Lower leg skin (tissue), 3 donors: ENCODE measurements at regions not wholly inside any gene's neighbourhood (a gene's known extent, or its start where the extent isn't known, plus 50 kb on each side); places are given as distances from the start of the nearest gene placed in this dataset.

ENCODE experiments used
- POLR2A ChIP-seq, 2 donors: fragments of 450-650 bp; IDR thresholded peaks; one replicate each; pipeline ENCODE4 v1.6.1; 2016 to 2017; ENCODE audit warnings: antibody characterized with exemption in 2 of 2, mild to moderate bottlenecking in 1 of 2, moderate library complexity in 1 of 2
- TF ChIP-seq, protein P1 (sequence below), 3 donors: fragments of 450-650 bp; IDR thresholded peaks; one replicate each; pipeline ENCODE4 v1.5.1; 2016; ENCODE audit warnings: antibody characterized with exemption in 3 of 3, mild to moderate bottlenecking in 3 of 3, moderate library complexity in 2 of 3

- TF ChIP-seq, protein P1, sequence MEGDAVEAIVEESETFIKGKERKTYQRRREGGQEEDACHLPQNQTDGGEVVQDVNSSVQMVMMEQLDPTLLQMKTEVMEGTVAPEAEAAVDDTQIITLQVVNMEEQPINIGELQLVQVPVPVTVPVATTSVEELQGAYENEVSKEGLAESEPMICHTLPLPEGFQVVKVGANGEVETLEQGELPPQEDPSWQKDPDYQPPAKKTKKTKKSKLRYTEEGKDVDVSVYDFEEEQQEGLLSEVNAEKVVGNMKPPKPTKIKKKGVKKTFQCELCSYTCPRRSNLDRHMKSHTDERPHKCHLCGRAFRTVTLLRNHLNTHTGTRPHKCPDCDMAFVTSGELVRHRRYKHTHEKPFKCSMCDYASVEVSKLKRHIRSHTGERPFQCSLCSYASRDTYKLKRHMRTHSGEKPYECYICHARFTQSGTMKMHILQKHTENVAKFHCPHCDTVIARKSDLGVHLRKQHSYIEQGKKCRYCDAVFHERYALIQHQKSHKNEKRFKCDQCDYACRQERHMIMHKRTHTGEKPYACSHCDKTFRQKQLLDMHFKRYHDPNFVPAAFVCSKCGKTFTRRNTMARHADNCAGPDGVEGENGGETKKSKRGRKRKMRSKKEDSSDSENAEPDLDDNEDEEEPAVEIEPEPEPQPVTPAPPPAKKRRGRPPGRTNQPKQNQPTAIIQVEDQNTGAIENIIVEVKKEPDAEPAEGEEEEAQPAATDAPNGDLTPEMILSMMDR (IDR thresholded peaks at IDR 0.05): no peak
- TF ChIP-seq POLR2A (IDR thresholded peaks at IDR 0.05): no peak
These were observed 60.0 kb upstream of the NPAS2 start for GRCh38 chr2:100759901-100760300.
